GM19468 (cell line): ENCODE measurements at regions not wholly inside any gene's neighbourhood (a gene's known extent, or its start where the extent isn't known, plus 50 kb on each side); places are given as distances from the start of the nearest gene placed in this dataset.
"Not testable (repeated sequence)": the region's sequence is repeated elsewhere in the genome, so short reads cannot be mapped to it uniquely, and the experiment has no call there.

Experiments
- ATAC-seq: cut with Tn5 transposase; IDR thresholded peaks from one replicate; pipeline ENCODE4 v1.9.1; 2021; ENCODE audit warnings: mild to moderate bottlenecking, moderate library complexity, moderate number of reproducible peaks; ENCODE audit not compliant: unreplicated experiment; ENCODE audit errors: extremely low read depth

- not testable (repeated sequence) for ATAC-seq
Measured at GRCh38 chr5:165045941-165046340, 1540.5 kb downstream of the MAT2B start.

GRCh38 chr5:165055476-165055875 lies 1550.1 kb downstream of the MAT2B start:
- no peak for ATAC-seq

GRCh38 chr5:165057145-165057544 lies 1551.7 kb downstream of the MAT2B start:
- ATAC-seq: no peak

GRCh38 chr5:165066751-165067385 lies 1561.4 kb downstream of the MAT2B start:
- ATAC-seq: no peak

GRCh38 chr5:165076686-165077085 lies 1571.3 kb downstream of the MAT2B start:
- ATAC-seq: no peak

- ATAC-seq: no peak
Measured at GRCh38 chr5:165079389-165079788, 1574.0 kb downstream of the MAT2B start.

GRCh38 chr5:165083394-165083793 lies 1578.0 kb downstream of the MAT2B start:
- no peak for ATAC-seq

GRCh38 chr5:165086465-165086864 lies 1581.0 kb downstream of the MAT2B start:
- no peak for ATAC-seq

GRCh38 chr5:165094782-165095181 lies 1589.4 kb downstream of the MAT2B start:
- ATAC-seq: no peak

GRCh38 chr5:165101709-165102108 lies 1596.3 kb downstream of the MAT2B start:
- no peak for ATAC-seq

- no peak for ATAC-seq
Measured at GRCh38 chr5:165104611-165105010, 1599.2 kb downstream of the MAT2B start.

GRCh38 chr5:165108809-165109208 lies 1603.4 kb downstream of the MAT2B start:
- no peak for ATAC-seq

- ATAC-seq: no peak
Measured at GRCh38 chr5:165119175-165119574, 1613.8 kb downstream of the MAT2B start.

- ATAC-seq: no peak
Measured at GRCh38 chr5:165126598-165126997, 1621.2 kb downstream of the MAT2B start.

- ATAC-seq: no peak
Measured at GRCh38 chr5:165127941-165128340, 1622.5 kb downstream of the MAT2B start.

- ATAC-seq: no peak
Measured at GRCh38 chr5:165130656-165131055, 1625.2 kb downstream of the MAT2B start.

GRCh38 chr5:165134155-165134554 lies 1628.7 kb downstream of the MAT2B start:
- no peak for ATAC-seq

- no peak for ATAC-seq
Measured at GRCh38 chr5:165135565-165135964, 1630.1 kb downstream of the MAT2B start.

- ATAC-seq: no peak
Measured at GRCh38 chr5:165137701-165138100, 1632.3 kb downstream of the MAT2B start.

- ATAC-seq: no peak
Measured at GRCh38 chr5:165138236-165138635, 1632.8 kb downstream of the MAT2B start.

GRCh38 chr5:165139262-165139661 lies 1633.8 kb downstream of the MAT2B start:
- ATAC-seq: no peak

GRCh38 chr5:165139721-165140120 lies 1634.3 kb downstream of the MAT2B start:
- ATAC-seq: no peak

- no peak for ATAC-seq
Measured at GRCh38 chr5:165143741-165144140, 1638.3 kb downstream of the MAT2B start.
